Muscle layer of colon (tissue), 2 donors: ENCODE measurements at regions not wholly inside any gene's neighbourhood (a gene's known extent, or its start where the extent isn't known, plus 50 kb on each side); places are given as distances from the start of the nearest gene placed in this dataset.

Source experiments
- H3K27ac ChIP-seq: one replicate; pipeline ENCODE4 v1.7.0; 2013; ENCODE audit warnings: low read depth, mild to moderate bottlenecking, low read length, moderate library complexity
- H3K27me3 ChIP-seq, 2 donors: one replicate each; pipeline ENCODE4 v1.7.0; 2013; ENCODE audit warnings: low read length in 2 of 2, mild to moderate bottlenecking in 2 of 2; ENCODE audit not compliant: insufficient read depth in 2 of 2, control insufficient read depth in 1 of 2
- H3K36me3 ChIP-seq: one replicate; pipeline ENCODE4 v1.7.0; 2013; ENCODE audit warnings: mild to moderate bottlenecking, low read length; ENCODE audit not compliant: insufficient read depth
- H3K4me1 ChIP-seq: one replicate; pipeline ENCODE4 v1.7.0; 2013; ENCODE audit warnings: mild to moderate bottlenecking, low read length; ENCODE audit not compliant: insufficient read depth
- H3K4me3 ChIP-seq, 2 donors: one replicate each; pipeline ENCODE4 v1.7.0; 2013; ENCODE audit warnings: low read length in 2 of 2, low read depth in 1 of 2, mild to moderate bottlenecking in 1 of 2, moderate library complexity in 1 of 2
- H3K9ac ChIP-seq: one replicate; pipeline ENCODE4 v1.7.0; 2013; ENCODE audit warnings: low read length
- H3K9me3 ChIP-seq: one replicate; pipeline ENCODE4 v1.7.0; 2013; ENCODE audit warnings: mild to moderate bottlenecking, low read length
- donor health status: abdominal sarcoma.
- donor health status: Adenocarcinoma of cecum.

GRCh38 chr2:182621810-182622209, 94.2 kb upstream of the DNAJC10 start:
- Histone ChIP-seq H3K27me3 (no peaks in the 10 kb centered on the region), H3K4me3 (no peak overlapping the region), H3K9me3 (no peaks in the 10 kb centered on the region), H3K27ac (no peak overlapping the region), H3K9ac (no peak overlapping the region), H3K4me1 (peaks cover 21% of the 10 kb centered on the region), H3K36me3 (no peaks in the 10 kb centered on the region)

DNA sequence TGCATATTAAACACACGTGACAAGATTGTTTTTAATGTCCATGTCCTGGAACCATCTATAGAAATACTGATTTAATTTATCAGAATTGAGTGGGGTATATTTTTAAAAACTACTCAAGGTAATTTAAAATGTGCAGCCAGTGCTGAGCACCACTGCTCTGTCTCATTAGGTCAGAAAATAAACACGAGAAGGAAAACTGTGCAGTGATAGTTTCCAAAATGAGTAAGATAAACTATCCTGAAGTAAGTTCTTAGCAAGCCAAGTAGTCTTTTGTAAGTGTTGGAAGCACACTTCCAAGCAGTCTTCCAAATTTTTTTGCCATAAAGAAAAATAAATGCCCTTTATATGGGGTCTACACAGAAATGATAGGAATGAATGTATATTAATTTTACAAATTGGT, 93.8 kb upstream of the DNAJC10 start:
- Histone ChIP-seq H3K36me3 (no peaks in the 10 kb centered on the region), H3K4me1 (peaks cover 21% of the 10 kb centered on the region), H3K27ac (no peak overlapping the region), H3K27me3 (no peaks in the 10 kb centered on the region), H3K9me3 (no peaks in the 10 kb centered on the region), H3K9ac (no peak overlapping the region), H3K4me3 (no peak overlapping the region)

GRCh38 chr2:182625814-182626213, 90.2 kb upstream of the DNAJC10 start:
- Histone ChIP-seq H3K27ac (no peak overlapping the region), H3K9ac (no peak overlapping the region), H3K36me3 (no peaks in the 10 kb centered on the region), H3K9me3 (no peaks in the 10 kb centered on the region), H3K4me1 (peaks cover 18% of the 10 kb centered on the region), H3K27me3 (no peaks in the 10 kb centered on the region), H3K4me3 (no peak overlapping the region)

DNA sequence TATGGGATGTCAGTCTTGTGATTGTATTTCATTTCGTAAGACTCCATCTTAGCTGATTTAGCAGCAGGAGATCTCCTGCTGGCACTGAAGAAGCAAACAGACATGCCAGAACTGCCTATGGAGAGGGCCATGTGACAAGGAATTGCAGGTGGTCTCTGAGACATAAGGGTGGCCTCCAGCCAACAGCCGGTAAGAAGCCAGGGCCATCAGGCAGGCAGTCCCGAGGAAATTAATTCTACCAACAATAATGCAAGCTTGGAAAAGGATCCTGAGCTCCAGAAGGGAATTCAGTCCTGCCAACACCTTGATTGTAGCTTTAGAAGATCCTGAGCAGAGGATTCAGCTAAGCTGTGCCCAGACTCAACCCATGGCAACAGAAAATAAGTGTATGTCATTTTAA, 87.1 kb upstream of the DNAJC10 start:
- no peak overlapping the region for H3K4me3 ChIP-seq
- no peaks in the 10 kb centered on the region for H3K36me3 ChIP-seq
- H3K9ac ChIP-seq: no peak overlapping the region
- H3K9me3 ChIP-seq: no peaks in the 10 kb centered on the region
- no peaks in the 10 kb centered on the region for H3K4me1 ChIP-seq
- no peak overlapping the region for H3K27ac ChIP-seq
- H3K27me3 ChIP-seq: no peaks in the 10 kb centered on the region

GRCh38 chr2:182630207-182630606, 85.8 kb upstream of the DNAJC10 start:
- Histone ChIP-seq H3K27ac (no peak overlapping the region), H3K9me3 (no peaks in the 10 kb centered on the region), H3K9ac (no peak overlapping the region), H3K27me3 (no peaks in the 10 kb centered on the region), H3K36me3 (no peaks in the 10 kb centered on the region), H3K4me3 (no peak overlapping the region), H3K4me1 (no peaks in the 10 kb centered on the region)

- Histone ChIP-seq H3K4me1 (no peaks in the 10 kb centered on the region), H3K9ac (no peak overlapping the region), H3K36me3 (no peaks in the 10 kb centered on the region), H3K27ac (no peak overlapping the region), H3K9me3 (no peaks in the 10 kb centered on the region), H3K4me3 (no peak overlapping the region), H3K27me3 (no peaks in the 10 kb centered on the region)
Measured at GRCh38 chr2:182631299-182631698, 84.8 kb upstream of the DNAJC10 start.

GRCh38 chr2:182634386-182634785, 81.7 kb upstream of the DNAJC10 start:
- Histone ChIP-seq H3K9me3 (no peaks in the 10 kb centered on the region), H3K27ac (no peak overlapping the region), H3K4me3 (no peak overlapping the region), H3K36me3 (no peaks in the 10 kb centered on the region), H3K9ac (no peak overlapping the region), H3K27me3 (no peaks in the 10 kb centered on the region), H3K4me1 (no peaks in the 10 kb centered on the region)

DNA sequence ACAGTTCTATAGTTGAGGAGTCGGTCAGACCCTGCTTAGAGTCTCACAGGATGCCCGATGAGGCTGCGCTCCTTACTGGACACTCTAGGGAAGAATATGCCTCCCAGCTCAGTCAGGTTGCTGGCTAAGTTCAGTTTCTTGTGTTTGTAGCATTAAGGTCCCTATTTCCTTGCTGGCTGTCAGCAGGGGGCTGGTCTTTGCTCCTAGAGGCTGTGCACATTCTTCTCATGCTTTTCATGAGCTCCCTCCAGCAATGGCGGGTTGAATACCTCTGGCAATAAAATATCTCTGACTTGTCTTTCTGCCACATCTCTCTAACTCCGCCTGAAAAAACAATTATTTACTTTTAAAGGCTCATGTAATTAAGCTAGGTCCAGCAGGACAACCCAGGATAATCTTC, 79.4 kb upstream of the DNAJC10 start:
- no peak overlapping the region for H3K27ac ChIP-seq
- H3K4me3 ChIP-seq: no peak overlapping the region
- H3K27me3 ChIP-seq: no peaks in the 10 kb centered on the region
- no peak overlapping the region for H3K9ac ChIP-seq
- no peaks in the 10 kb centered on the region for H3K9me3 ChIP-seq
- no peaks in the 10 kb centered on the region for H3K4me1 ChIP-seq
- no peaks in the 10 kb centered on the region for H3K36me3 ChIP-seq

GRCh38 chr2:182638667-182639066, 77.4 kb upstream of the DNAJC10 start:
- no peaks in the 10 kb centered on the region for H3K36me3 ChIP-seq
- no peaks in the 10 kb centered on the region for H3K27me3 ChIP-seq
- H3K4me3 ChIP-seq: no peak overlapping the region
- no peak overlapping the region for H3K9ac ChIP-seq
- H3K4me1 ChIP-seq: no peaks in the 10 kb centered on the region
- no peak overlapping the region for H3K27ac ChIP-seq
- no peaks in the 10 kb centered on the region for H3K9me3 ChIP-seq

- H3K36me3 ChIP-seq: no peaks in the 10 kb centered on the region
- H3K4me1 ChIP-seq: no peaks in the 10 kb centered on the region
- H3K4me3 ChIP-seq: no peak overlapping the region
Measured at GRCh38 chr2:182639971-182640370, 76.1 kb upstream of the DNAJC10 start.

DNA sequence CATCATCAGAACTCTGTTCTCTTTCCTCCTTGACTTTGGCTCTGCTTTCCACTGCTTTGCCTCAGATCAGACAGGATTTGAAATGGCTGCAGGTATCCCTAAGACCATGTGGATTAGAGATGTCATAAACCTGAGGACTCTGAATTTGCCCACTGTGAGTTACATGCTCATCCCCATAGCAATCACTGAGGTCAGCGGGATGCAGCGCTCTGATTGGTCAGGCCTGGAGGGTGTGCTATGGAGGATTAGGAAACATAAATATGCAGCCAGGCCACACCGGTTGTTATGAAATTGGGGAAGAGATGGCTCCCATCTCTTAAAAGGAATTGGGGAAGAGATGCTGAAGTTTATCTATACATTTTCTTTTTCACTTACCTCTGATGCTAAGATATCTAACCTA, 73.7 kb upstream of the DNAJC10 start:
- Histone ChIP-seq H3K36me3 (no peaks in the 10 kb centered on the region), H3K4me3 (no peak overlapping the region), H3K27me3 (no peaks in the 10 kb centered on the region), H3K9me3 (no peaks in the 10 kb centered on the region), H3K27ac (no peak overlapping the region), H3K4me1 (no peaks in the 10 kb centered on the region), H3K9ac (no peak overlapping the region)

More at GRCh38 chr2:182639971-182640370, 76.1 kb upstream of the DNAJC10 start:
- Histone ChIP-seq H3K27me3 (no peaks in the 10 kb centered on the region), H3K9me3 (no peaks in the 10 kb centered on the region), H3K9ac (no peak overlapping the region), H3K27ac (no peak overlapping the region)

GRCh38 chr2:182646763-182647498, 69.1 kb upstream of the DNAJC10 start:
- H3K9ac ChIP-seq: no peak overlapping the region
- H3K4me1 ChIP-seq: no peaks in the 10 kb centered on the region
- no peak overlapping the region for H3K4me3 ChIP-seq
- H3K27me3 ChIP-seq: no peaks in the 10 kb centered on the region
- no peak overlapping the region for H3K27ac ChIP-seq
- H3K36me3 ChIP-seq: no peaks in the 10 kb centered on the region
- H3K9me3 ChIP-seq: no peaks in the 10 kb centered on the region
